BLaER1 treated with 17β-estradiol and CSF1 and Interleukin-3, amounts not matched to agents 10 nM and 100 nM (cell line): ENCODE measurements at regions not wholly inside any gene's neighbourhood (a gene's known extent, or its start where the extent isn't known, plus 50 kb on each side); places are given as distances from the start of the nearest gene placed in this dataset.

Source experiments
- H3K27ac ChIP-seq, 11 experiments: shearing (Covaris generic); formaldehyde crosslinking; 2 replicates each; pipeline ENCODE4 v1.8.1; 2022
- H3K27me3 ChIP-seq, 11 experiments: shearing (Covaris generic); formaldehyde crosslinking; 2 replicates each; pipeline ENCODE4 v1.8.1; 2022
- H3K36me3 ChIP-seq, 11 experiments: shearing (Covaris generic); formaldehyde crosslinking; 2 replicates each; pipeline ENCODE4 v1.8.1; 2022
- H3K4me1 ChIP-seq, 10 experiments: shearing (Covaris generic); formaldehyde crosslinking; 2 replicates each; pipeline ENCODE4 v1.8.1; 2022
- H3K4me2 ChIP-seq, 11 experiments: shearing (Covaris generic); formaldehyde crosslinking; 2 replicates each; pipeline ENCODE4 v1.8.1; 2022
- H3K4me3 ChIP-seq, 10 experiments: shearing (Covaris generic); formaldehyde crosslinking; 2 replicates each; pipeline ENCODE4 v1.8.1; 2022
- H3K9ac ChIP-seq, 11 experiments: shearing (Covaris generic); formaldehyde crosslinking; 2 replicates each; pipeline ENCODE4 v1.8.1; 2022
- H3K9me3 ChIP-seq, 11 experiments: shearing (Covaris generic); formaldehyde crosslinking; replicated peaks in 1 of 11; 2 replicates each; pipeline ENCODE4 v1.8.1; 2022
- H4K20me1 ChIP-seq, 11 experiments: shearing (Covaris generic); formaldehyde crosslinking; 2 replicates each; pipeline ENCODE4 v1.8.1; 2022
- Cebpa-rat ChIP-seq, 11 experiments: shearing (Covaris generic); IDR thresholded peaks; 2 replicates each; pipeline ENCODE4 v1.8.1; 2022

- Histone ChIP-seq H3K27me3 (no peaks in the 10 kb centered on the region), H3K4me1 (peaks cover 90 to 99% (median 97%) of the 10 kb centered on the region in 10 experiments), H3K4me2 (peak overlapping the region; percentile 84 to 96 (median 92))
Observed at GRCh38 chr2:236746833-236747232, 177.2 kb downstream of the ACKR3 start.

GRCh38 chr2:236747426-236747825 is 177.8 kb downstream of the ACKR3 start:
- Histone ChIP-seq H3K4me2 (peak overlapping the region; percentile 84 to 96 (median 92)), H3K36me3 (no peaks in the 10 kb centered on the region), H3K27ac (peak overlapping the region in 10 of 11 experiments; percentile 48 to 96 (median 91); a peak in 20 of 22 replicates), H3K4me3 (no peak overlapping the region), H3K9me3 (peaks cover 0 to under 1% (median 0%) of the 10 kb centered on the region in 11 experiments; a peak in 1 of 22 replicates), H3K27me3 (no peaks in the 10 kb centered on the region), H3K4me1 (peaks cover 96 to 100% (median 100%) of the 10 kb centered on the region in 10 experiments), H4K20me1 (no peaks in the 10 kb centered on the region), H3K9ac (peak overlapping the region in 9 of 11 experiments; percentile 64 to 80 (median 76); a peak in 17 of 22 replicates)
- TF ChIP-seq Cebpa-rat (IDR thresholded peaks at IDR 0.05) = no peak

More at GRCh38 chr2:236746833-236747232, 177.2 kb downstream of the ACKR3 start:
- TF ChIP-seq Cebpa-rat (IDR thresholded peaks at IDR 0.05) = no peak
- peak overlapping the region in 7 of 11 experiments; percentile 7 to 79 (median 47); a peak in 9 of 22 replicates for H3K9ac ChIP-seq
- H4K20me1 ChIP-seq = no peaks in the 10 kb centered on the region
- peak overlapping the region in 9 of 11 experiments; percentile 84 to 96 (median 92); a peak in 18 of 22 replicates for H3K27ac ChIP-seq
- H3K36me3 ChIP-seq = no peaks in the 10 kb centered on the region
- H3K9me3 ChIP-seq = peaks cover 0 to 7% (median 0%) of the 10 kb centered on the region in 11 experiments; a peak in 2 of 22 replicates
- H3K4me3 ChIP-seq = no peak overlapping the region

GRCh38 chr2:236747925-236748324 is 178.3 kb downstream of the ACKR3 start:
- Histone ChIP-seq H3K4me2 (peak overlapping the region; percentile 84 to 96 (median 92)), H3K4me1 (peaks cover 99 to 100% (median 100%) of the 10 kb centered on the region in 10 experiments), H3K27ac (peak overlapping the region in 10 of 11 experiments; percentile 48 to 96 (median 91); a peak in 20 of 22 replicates), H3K9ac (peak overlapping the region in 10 of 11 experiments; percentile 34 to 80 (median 74); a peak in 19 of 22 replicates), H3K9me3 (no peaks in the 10 kb centered on the region), H3K4me3 (peak overlapping the region in 4 of 10 experiments; percentile 19 to 42 (median 31); a peak in 6 of 20 replicates), H4K20me1 (no peaks in the 10 kb centered on the region), H3K27me3 (no peaks in the 10 kb centered on the region), H3K36me3 (no peaks in the 10 kb centered on the region)
- TF ChIP-seq Cebpa-rat (IDR thresholded peaks at IDR 0.05) = no peak

- TF ChIP-seq Cebpa-rat (IDR thresholded peaks at IDR 0.05) = peak; percentile 50 to 97 (median 94); a peak in 20 of 22 replicates
- peak overlapping the region; percentile 84 to 96 (median 92) for H3K4me2 ChIP-seq
- H3K27me3 ChIP-seq = no peaks in the 10 kb centered on the region
- no peaks in the 10 kb centered on the region for H3K36me3 ChIP-seq
- no peaks in the 10 kb centered on the region for H3K9me3 ChIP-seq
- H3K27ac ChIP-seq = peak overlapping the region in 10 of 11 experiments; percentile 48 to 96 (median 91); a peak in 20 of 22 replicates
- peak overlapping the region in 4 of 10 experiments; percentile 19 to 42 (median 31); a peak in 6 of 20 replicates for H3K4me3 ChIP-seq
- H3K9ac ChIP-seq = peak overlapping the region in 10 of 11 experiments; percentile 34 to 80 (median 76); a peak in 19 of 22 replicates
- H4K20me1 ChIP-seq = no peaks in the 10 kb centered on the region
- peaks cover 99 to 100% (median 100%) of the 10 kb centered on the region in 10 experiments for H3K4me1 ChIP-seq
Observed at GRCh38 chr2:236748385-236748784, 178.8 kb downstream of the ACKR3 start.

- Histone ChIP-seq H3K36me3 (no peaks in the 10 kb centered on the region), H3K4me3 (no peak overlapping the region), H4K20me1 (no peaks in the 10 kb centered on the region), H3K9me3 (no peaks in the 10 kb centered on the region), H3K4me2 (peak overlapping the region; percentile 84 to 96 (median 92)), H3K27me3 (no peaks in the 10 kb centered on the region), H3K27ac (peak overlapping the region in 10 of 11 experiments; percentile 46 to 96 (median 91); a peak in 20 of 22 replicates), H3K9ac (peak overlapping the region in 10 of 11 experiments; percentile 2 to 80 (median 76); a peak in 18 of 22 replicates), H3K4me1 (peaks cover 99 to 100% (median 100%) of the 10 kb centered on the region in 10 experiments)
- TF ChIP-seq Cebpa-rat (IDR thresholded peaks at IDR 0.05) = no peak; a peak in 2 of 22 replicates
Observed at GRCh38 chr2:236748801-236749200, 179.2 kb downstream of the ACKR3 start.

- peak overlapping the region; percentile 84 to 96 (median 92) for H3K4me2 ChIP-seq
- no peaks in the 10 kb centered on the region for H3K9me3 ChIP-seq
- H3K27me3 ChIP-seq = no peaks in the 10 kb centered on the region
- H3K4me1 ChIP-seq = peaks cover 99 to 100% (median 100%) of the 10 kb centered on the region in 10 experiments
- H3K36me3 ChIP-seq = no peaks in the 10 kb centered on the region
- peak overlapping the region in 10 of 11 experiments; percentile 2 to 80 (median 76); a peak in 18 of 22 replicates for H3K9ac ChIP-seq
- TF ChIP-seq Cebpa-rat (IDR thresholded peaks at IDR 0.05) = no peak
- peak overlapping the region in 1 of 10 experiments; percentile 44; a peak in 2 of 20 replicates for H3K4me3 ChIP-seq
- peak overlapping the region in 10 of 11 experiments; percentile 46 to 96 (median 91); a peak in 21 of 22 replicates for H3K27ac ChIP-seq
- no peaks in the 10 kb centered on the region for H4K20me1 ChIP-seq
Observed at GRCh38 chr2:236749346-236749745, 179.7 kb downstream of the ACKR3 start.

- Histone ChIP-seq H3K27me3 (no peaks in the 10 kb centered on the region), H3K36me3 (no peaks in the 10 kb centered on the region), H3K4me2 (peak overlapping the region; percentile 84 to 96 (median 91)), H4K20me1 (no peaks in the 10 kb centered on the region), H3K9me3 (no peaks in the 10 kb centered on the region), H3K4me3 (no peak overlapping the region), H3K27ac (peak overlapping the region in 9 of 11 experiments; percentile 84 to 96 (median 92); a peak in 18 of 22 replicates), H3K4me1 (peaks cover 82 to 95% (median 91%) of the 10 kb centered on the region in 10 experiments), H3K9ac (peak overlapping the region in 8 of 11 experiments; percentile 7 to 78 (median 70); a peak in 10 of 22 replicates)
- TF ChIP-seq Cebpa-rat (IDR thresholded peaks at IDR 0.05) = no peak
Observed at GRCh38 chr2:236752096-236752495, 182.5 kb downstream of the ACKR3 start.

GRCh38 chr2:236753606-236754270 is 184.1 kb downstream of the ACKR3 start:
- peak overlapping the region in 10 of 11 experiments; percentile 50 to 78 (median 71); a peak in 19 of 22 replicates for H3K9ac ChIP-seq
- H3K27ac ChIP-seq = peak overlapping the region; percentile 6 to 96 (median 90); a peak in 21 of 22 replicates
- no peaks in the 10 kb centered on the region for H3K27me3 ChIP-seq
- H3K4me1 ChIP-seq = peaks cover 65 to 79% (median 74%) of the 10 kb centered on the region in 10 experiments
- no peaks in the 10 kb centered on the region for H3K36me3 ChIP-seq
- peak overlapping the region; percentile 84 to 96 (median 91) for H3K4me2 ChIP-seq
- H4K20me1 ChIP-seq = no peaks in the 10 kb centered on the region
- H3K9me3 ChIP-seq = 0 out of 22 replicates have a peak, but pooled peaks cover 0 to 3% (median 0%) of the 10 kb centered on the region in 11 experiments
- TF ChIP-seq Cebpa-rat (IDR thresholded peaks at IDR 0.05) = no peak
- peak overlapping the region in 5 of 10 experiments; percentile 11 to 42 (median 30); a peak in 8 of 20 replicates for H3K4me3 ChIP-seq
